Left ventricle myocardium inferior (tissue), 1 donor: ENCODE measurements at regions not wholly inside any gene's neighbourhood (a gene's known extent, or its start where the extent isn't known, plus 50 kb on each side); places are given as distances from the start of the nearest gene placed in this dataset.

Source experiments
- DNase-seq: peaks from one replicate; pipeline ENCODE4 v3.0.0-alpha.2; 2020
- H3K27ac ChIP-seq: fragments of 200-600 bp; replicated peaks from 2 replicates; pipeline ENCODE4 v1.8.0; 2021
- H3K27me3 ChIP-seq: fragments of 200-600 bp; 2 replicates; pipeline ENCODE4 v1.8.0; 2021; ENCODE audit warnings: low read depth
- H3K36me3 ChIP-seq: fragments of 200-600 bp; 2 replicates; pipeline ENCODE4 v1.8.0; 2021
- H3K4me1 ChIP-seq: fragments of 200-600 bp; 2 replicates; pipeline ENCODE4 v1.8.0; 2021
- H3K4me3 ChIP-seq: fragments of 200-600 bp; 2 replicates; pipeline ENCODE4 v1.8.0; 2021; ENCODE audit warnings: mild to moderate bottlenecking, moderate library complexity
- H3K9me3 ChIP-seq: fragments of 200-600 bp; replicated peaks from 2 replicates; pipeline ENCODE4 v1.8.0; 2021
- intact Hi-C: fragments of 100-400 bp; cut with micrococcal nuclease; formaldehyde crosslinking; loops from one replicate; pipeline ENCODE4 v1.11.0; 2022
- TF ChIP-seq, protein P1 (sequence below): fragments of 200-600 bp; IDR thresholded peaks from 2 replicates; pipeline ENCODE4 v1.8.0; 2021; ENCODE audit warnings: antibody characterized with exemption, mild to moderate bottlenecking, borderline replicate concordance
- donor health status: DM: no; HTN: yes; CAD: no; lungs with severe emphysema.

DNA sequence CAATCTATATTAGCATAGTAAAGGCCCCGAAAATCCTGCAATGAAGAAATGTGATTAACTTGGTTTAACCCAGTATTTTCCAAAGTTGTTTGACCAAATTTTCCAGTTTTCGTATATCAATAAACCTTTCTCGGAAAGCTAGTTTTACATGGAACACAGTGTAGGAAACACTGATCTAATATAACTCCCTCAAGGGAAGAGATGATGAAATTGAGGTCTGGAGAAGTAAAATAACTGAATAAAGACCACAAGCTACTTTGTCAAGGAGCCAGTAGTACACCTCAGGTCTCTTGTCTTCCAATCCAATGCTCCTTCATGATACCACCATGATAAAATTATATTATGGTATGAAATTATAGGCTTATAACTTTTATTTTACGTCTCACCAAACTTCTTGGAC lies 118.1 kb upstream of the TARS1 start:
- intact Hi-C loops: no loop called here
- Histone ChIP-seq H3K27ac (peak overlapping the region; percentile 59), H3K4me3 (no peak overlapping the region), H3K4me1 (no peaks in the 10 kb centered on the region), H3K36me3 (no peaks in the 10 kb centered on the region), H3K9me3 (no peaks in the 10 kb centered on the region), H3K27me3 (no peaks in the 10 kb centered on the region)
- TF ChIP-seq, protein P1, sequence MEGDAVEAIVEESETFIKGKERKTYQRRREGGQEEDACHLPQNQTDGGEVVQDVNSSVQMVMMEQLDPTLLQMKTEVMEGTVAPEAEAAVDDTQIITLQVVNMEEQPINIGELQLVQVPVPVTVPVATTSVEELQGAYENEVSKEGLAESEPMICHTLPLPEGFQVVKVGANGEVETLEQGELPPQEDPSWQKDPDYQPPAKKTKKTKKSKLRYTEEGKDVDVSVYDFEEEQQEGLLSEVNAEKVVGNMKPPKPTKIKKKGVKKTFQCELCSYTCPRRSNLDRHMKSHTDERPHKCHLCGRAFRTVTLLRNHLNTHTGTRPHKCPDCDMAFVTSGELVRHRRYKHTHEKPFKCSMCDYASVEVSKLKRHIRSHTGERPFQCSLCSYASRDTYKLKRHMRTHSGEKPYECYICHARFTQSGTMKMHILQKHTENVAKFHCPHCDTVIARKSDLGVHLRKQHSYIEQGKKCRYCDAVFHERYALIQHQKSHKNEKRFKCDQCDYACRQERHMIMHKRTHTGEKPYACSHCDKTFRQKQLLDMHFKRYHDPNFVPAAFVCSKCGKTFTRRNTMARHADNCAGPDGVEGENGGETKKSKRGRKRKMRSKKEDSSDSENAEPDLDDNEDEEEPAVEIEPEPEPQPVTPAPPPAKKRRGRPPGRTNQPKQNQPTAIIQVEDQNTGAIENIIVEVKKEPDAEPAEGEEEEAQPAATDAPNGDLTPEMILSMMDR: no peak
- no peak for DNase-seq

DNA sequence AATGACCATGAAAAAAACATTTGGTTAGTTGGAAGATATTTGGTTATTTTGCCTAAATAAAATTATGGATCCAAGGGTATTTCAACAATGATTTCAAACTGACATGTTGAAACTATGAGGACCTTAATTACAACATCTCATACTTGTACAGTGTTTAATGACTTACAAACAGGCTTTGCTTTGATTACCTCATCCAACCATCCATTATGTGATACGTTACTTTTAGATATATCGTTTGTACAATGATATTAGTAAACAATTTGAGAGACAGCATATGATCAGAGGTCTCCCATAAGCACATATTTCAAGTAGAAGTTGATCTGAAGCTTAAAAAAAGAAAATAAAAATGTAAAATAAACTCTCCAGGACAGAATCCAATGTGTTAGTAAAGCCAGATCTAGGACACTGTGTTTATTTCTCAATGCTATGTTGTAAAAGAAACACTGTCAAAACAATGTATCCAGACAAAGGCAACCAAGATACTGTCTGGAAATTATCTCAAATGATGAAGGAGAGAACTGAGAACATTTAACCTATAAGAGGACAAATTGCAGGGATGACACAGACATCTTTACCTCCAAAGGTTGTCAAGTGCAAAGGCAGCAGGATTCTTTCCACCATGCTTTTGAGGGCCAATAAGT lies 116.0 kb upstream of the TARS1 start:
- Histone ChIP-seq H3K27ac (no peak overlapping the region), H3K4me3 (no peak overlapping the region), H3K36me3 (no peaks in the 10 kb centered on the region), H3K4me1 (no peaks in the 10 kb centered on the region), H3K27me3 (no peaks in the 10 kb centered on the region), H3K9me3 (no peaks in the 10 kb centered on the region)
- TF ChIP-seq, protein P1: no peak
- intact Hi-C loops: no loop called here
- no peak for DNase-seq

DNA sequence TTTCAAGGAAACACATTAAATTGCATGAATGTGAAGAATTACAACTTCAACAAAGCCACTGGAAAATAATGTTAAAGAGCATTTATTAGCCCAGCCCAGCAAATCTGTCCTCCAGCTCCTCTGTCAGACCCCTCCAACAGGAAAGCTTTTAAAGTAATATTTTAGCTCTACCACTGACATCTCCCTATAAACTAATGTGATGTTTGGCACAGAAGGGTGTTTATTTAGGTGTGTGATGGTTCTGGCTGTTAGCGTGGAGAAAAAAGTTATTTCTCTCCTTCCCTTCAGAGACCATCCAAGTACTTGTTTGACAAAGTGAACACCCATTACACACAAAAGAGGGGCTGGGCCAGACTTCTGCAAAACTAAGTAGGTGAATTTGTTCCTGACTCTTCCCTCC lies 111.9 kb upstream of the TARS1 start:
- H3K4me3 ChIP-seq: no peak overlapping the region
- H3K27ac ChIP-seq: no peak overlapping the region
- H3K36me3 ChIP-seq: no peaks in the 10 kb centered on the region
- H3K9me3 ChIP-seq: no peaks in the 10 kb centered on the region
- TF ChIP-seq, protein P1: no peak
- H3K27me3 ChIP-seq: no peaks in the 10 kb centered on the region
- intact Hi-C loops: no loop called here
- H3K4me1 ChIP-seq: no peaks in the 10 kb centered on the region
- DNase-seq: no peak

DNA sequence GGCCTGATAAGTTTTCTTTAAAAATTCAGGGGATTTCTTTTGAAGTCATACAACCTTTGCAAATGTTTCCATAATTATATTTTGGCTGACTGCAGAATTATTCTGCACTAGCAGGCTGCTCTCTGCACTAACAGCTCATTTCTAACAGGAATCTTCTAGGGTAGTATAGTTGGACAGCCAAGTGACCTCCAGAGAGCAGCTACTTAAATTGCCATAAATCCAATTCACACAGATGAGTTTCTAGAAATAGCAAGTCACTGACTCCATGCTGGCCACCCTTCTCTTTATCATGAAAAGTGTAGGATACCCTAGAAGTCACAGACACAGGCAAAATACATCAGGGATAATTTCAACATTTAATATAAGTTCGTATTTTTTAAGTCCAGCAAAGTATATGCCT lies 110.9 kb upstream of the TARS1 start:
- no peak overlapping the region for H3K27ac ChIP-seq
- TF ChIP-seq, protein P1: no peak
- H3K4me1 ChIP-seq: no peaks in the 10 kb centered on the region

DNA sequence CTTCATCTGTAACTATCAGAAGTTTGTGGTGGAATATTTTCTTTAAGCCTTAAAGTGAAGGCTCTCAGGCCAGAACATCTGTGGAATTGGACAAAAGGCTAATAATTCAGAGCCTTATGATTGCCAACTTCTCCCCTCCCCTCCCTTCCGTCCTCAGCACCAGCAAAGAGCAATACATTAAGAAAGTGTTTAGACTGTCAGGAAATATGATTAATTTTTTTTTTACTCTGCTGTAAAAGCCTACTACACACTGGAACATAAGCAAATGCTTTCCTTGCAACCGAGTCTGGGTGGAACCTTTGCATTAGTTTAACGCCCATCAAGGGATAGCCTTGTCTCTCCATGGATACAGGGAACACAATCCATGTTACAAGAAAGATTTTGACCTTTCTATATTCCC lies 110.3 kb upstream of the TARS1 start:
- H3K27ac ChIP-seq: no peak overlapping the region
- intact Hi-C loops: no loop called here
- no peaks in the 10 kb centered on the region for H3K27me3 ChIP-seq
- H3K4me1 ChIP-seq: no peaks in the 10 kb centered on the region
- H3K36me3 ChIP-seq: no peaks in the 10 kb centered on the region
- no peaks in the 10 kb centered on the region for H3K9me3 ChIP-seq
- H3K4me3 ChIP-seq: no peak overlapping the region
- DNase-seq: no peak
- TF ChIP-seq, protein P1: no peak

More for the DNA sequence above, 110.9 kb upstream of the TARS1 start:
- intact Hi-C loops: no loop called here
- H3K36me3 ChIP-seq: no peaks in the 10 kb centered on the region
- no peaks in the 10 kb centered on the region for H3K9me3 ChIP-seq
- H3K27me3 ChIP-seq: no peaks in the 10 kb centered on the region
- DNase-seq: no peak
- no peak overlapping the region for H3K4me3 ChIP-seq
